ENCODE measurements at regions not wholly inside any gene's neighbourhood (a gene's known extent, or its start where the extent isn't known, plus 50 kb on each side); places are given as distances from the start of the nearest gene placed in this dataset.

- H3K36me3 Mint-ChIP-seq: peaks cover 0 to 4% of the 10 kb centered on the region in 2 donors
- H3K9me3 Mint-ChIP-seq: peaks cover 23% of the 10 kb centered on the region in 2 donors
- no peak for DNase-seq (ENCODE audit: low spot score in 2 of 2)
- no peak overlapping the region for H3K27ac Mint-ChIP-seq
- ATAC-seq: no peak
Measured at GRCh38 chr1:79859212-79859948, 852.9 kb upstream of the ADGRL4 start.

- H3K9me3 Mint-ChIP-seq: peaks cover 5 to 6% of the 10 kb centered on the region in 2 donors
- H3K27ac Mint-ChIP-seq: no peak overlapping the region
- H3K36me3 Mint-ChIP-seq: no peaks in the 10 kb centered on the region
- DNase-seq (ENCODE audit: low spot score in 2 of 2): no peak
- no peak for ATAC-seq
Measured at GRCh38 chr1:79852004-79852403, 845.5 kb upstream of the ADGRL4 start.

DNA sequence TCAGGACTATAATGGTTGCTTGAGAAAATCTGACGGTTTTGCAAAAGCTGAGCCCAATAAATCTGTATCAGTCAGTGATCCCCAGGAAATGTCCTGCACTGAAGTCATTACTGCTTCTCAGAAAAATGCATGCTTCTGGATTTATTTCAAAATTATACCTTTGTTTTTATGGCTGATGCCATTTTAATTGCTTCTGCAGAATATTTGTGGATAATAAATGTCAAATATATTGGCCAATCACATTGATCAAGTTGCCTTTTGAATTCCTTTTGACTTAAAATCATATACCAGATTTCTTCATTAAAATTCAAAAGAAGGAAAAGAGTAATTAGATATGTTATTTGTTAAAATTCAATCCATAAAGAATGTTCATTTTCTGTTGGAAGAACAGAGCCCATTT lies 842.9 kb upstream of the ADGRL4 start:
- DNase-seq (ENCODE audit: low spot score in 2 of 2) (no peak), ATAC-seq (no peak)
- Mint-ChIP-seq H3K9me3 (peaks cover 0 to 2% of the 10 kb centered on the region in 2 donors), H3K27ac (no peak overlapping the region), H3K36me3 (no peaks in the 10 kb centered on the region)

- Mint-ChIP-seq H3K9me3 (no peaks in the 10 kb centered on the region), H3K36me3 (no peaks in the 10 kb centered on the region), H3K27ac (no peak overlapping the region)
- no peak for DNase-seq (ENCODE audit: low spot score in 2 of 2)
- no peak for ATAC-seq
Measured at GRCh38 chr1:79848316-79848715, 841.8 kb upstream of the ADGRL4 start.

GRCh38 chr1:79847700-79848099 lies 841.2 kb upstream of the ADGRL4 start:
- DNase-seq (ENCODE audit: low spot score in 2 of 2) (no peak), ATAC-seq (no peak)
- Mint-ChIP-seq H3K27ac (no peak overlapping the region), H3K36me3 (no peaks in the 10 kb centered on the region), H3K9me3 (no peaks in the 10 kb centered on the region)

DNA sequence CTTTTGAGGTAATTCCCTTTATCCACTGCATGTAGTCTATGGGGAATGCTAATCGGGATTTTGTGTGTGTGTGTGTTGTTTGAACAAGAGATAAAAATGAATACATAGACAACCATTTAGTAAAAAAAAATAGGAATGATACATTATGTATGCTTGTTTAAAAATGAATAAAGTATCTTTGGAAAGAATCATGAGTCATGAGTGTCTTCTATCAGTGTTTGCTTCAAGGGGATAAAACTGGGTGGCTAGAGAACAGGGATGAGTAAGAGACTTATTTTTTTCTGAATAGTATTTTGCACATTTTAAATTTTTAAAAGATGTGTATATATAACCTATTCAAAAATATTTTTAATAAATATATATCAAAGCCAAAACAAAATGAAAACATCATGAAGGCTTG lies 839.4 kb upstream of the ADGRL4 start:
- no peak for ATAC-seq
- DNase-seq (ENCODE audit: low spot score in 2 of 2): no peak
- H3K27ac Mint-ChIP-seq: no peak overlapping the region
- no peaks in the 10 kb centered on the region for H3K9me3 Mint-ChIP-seq
- H3K36me3 Mint-ChIP-seq: no peaks in the 10 kb centered on the region

DNA sequence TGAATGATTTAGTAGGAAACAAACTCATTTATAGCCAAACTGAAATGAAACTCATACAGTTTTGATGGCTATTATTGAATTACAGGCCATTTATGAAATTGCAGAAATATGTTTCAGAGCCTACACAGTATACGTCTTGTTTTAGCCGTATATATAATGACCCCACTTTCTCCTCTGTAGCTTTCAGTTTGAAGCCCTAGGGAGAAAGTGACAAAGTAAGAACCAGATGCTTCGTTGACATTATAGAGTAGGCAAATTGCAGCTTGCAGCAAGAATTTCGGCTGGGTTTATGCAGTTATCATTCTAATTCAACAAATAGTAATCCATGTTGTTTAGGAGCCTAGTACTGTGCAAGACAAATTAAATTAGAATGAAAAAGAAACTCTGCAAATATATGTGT lies 836.3 kb upstream of the ADGRL4 start:
- no peak for ATAC-seq
- Mint-ChIP-seq H3K27ac (no peak overlapping the region), H3K9me3 (no peaks in the 10 kb centered on the region), H3K36me3 (no peaks in the 10 kb centered on the region)
- no peak for DNase-seq (ENCODE audit: low spot score in 2 of 2)

DNA sequence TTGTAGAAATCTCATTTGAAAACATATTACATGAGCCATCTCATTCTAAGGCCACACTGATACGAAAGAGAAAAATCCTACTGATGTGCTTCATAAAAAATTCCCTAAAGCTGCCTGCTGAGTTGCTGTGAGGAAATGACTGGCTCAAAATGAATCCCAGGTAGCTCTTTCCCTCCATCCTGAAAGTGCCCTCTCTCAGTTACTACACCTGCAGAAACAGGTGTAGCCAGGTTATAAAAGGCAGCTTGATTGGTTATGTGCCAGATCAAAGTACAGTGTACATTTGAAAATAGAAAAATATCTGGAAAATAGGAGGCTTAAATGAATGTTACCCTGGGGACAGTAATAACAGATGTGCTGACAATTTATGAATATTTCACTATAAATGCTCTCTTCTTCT lies 833.4 kb upstream of the ADGRL4 start:
- DNase-seq (ENCODE audit: low spot score in 2 of 2): no peak
- no peak for ATAC-seq
- Mint-ChIP-seq H3K36me3 (no peaks in the 10 kb centered on the region), H3K27ac (no peak overlapping the region), H3K9me3 (no peaks in the 10 kb centered on the region)

GRCh38 chr1:79827446-79827845 lies 820.9 kb upstream of the ADGRL4 start:
- H3K36me3 Mint-ChIP-seq: no peaks in the 10 kb centered on the region
- no peak for ATAC-seq
- DNase-seq (ENCODE audit: low spot score in 2 of 2): no peak
- no peak overlapping the region for H3K27ac Mint-ChIP-seq
- peaks cover 0 to 4% of the 10 kb centered on the region in 2 donors for H3K9me3 Mint-ChIP-seq

DNA sequence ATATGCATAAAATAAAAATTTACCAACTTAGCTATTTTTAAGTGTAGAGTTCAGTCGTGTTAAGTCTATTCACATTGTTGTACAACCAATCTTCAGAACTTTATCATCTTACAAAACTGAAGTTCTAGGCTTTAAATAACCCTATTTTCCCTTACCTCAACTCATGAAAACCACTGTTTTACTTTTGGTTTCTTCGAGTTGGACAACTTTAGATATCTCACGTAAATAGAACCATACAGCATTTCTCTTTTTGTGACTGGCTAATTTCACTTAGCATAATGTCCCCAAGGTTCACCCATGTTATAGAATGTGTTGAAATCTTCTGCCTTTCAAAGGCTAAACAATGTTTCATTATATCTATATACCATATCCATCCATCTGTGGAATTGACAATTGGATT lies 819.0 kb upstream of the ADGRL4 start:
- Mint-ChIP-seq H3K27ac (no peak overlapping the region), H3K9me3 (peaks cover 0 to 4% of the 10 kb centered on the region in 2 donors), H3K36me3 (no peaks in the 10 kb centered on the region)
- DNase-seq (ENCODE audit: low spot score in 2 of 2) (no peak), ATAC-seq (no peak)

GRCh38 chr1:79822053-79822452 lies 815.5 kb upstream of the ADGRL4 start:
- H3K36me3 Mint-ChIP-seq: no peaks in the 10 kb centered on the region
- peaks cover 5 to 15% of the 10 kb centered on the region in 2 donors for H3K9me3 Mint-ChIP-seq

DNA sequence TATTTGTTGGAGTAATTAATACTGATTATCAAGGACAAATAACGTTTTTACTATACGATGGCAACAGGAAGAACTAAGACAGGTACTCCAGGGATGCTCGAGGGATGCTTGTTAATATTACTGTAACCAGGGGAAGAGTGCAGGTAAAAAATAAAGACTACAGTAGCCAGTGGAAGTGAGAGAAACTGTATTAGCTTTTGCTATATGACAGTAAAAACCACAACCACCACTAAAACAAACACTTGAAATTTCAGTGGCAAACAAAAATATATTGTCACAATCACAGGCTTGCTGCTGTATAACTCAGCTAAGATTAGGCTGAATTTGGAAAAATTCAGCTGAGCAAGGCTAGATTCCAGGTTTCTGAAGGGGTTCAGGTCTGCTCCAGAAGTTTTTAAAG lies 812.6 kb upstream of the ADGRL4 start:
- ATAC-seq (no peak), DNase-seq (ENCODE audit: low spot score in 2 of 2) (no peak)
- Mint-ChIP-seq H3K9me3 (peaks cover 8 to 18% of the 10 kb centered on the region in 2 donors), H3K36me3 (no peaks in the 10 kb centered on the region), H3K27ac (no peak overlapping the region)

More at GRCh38 chr1:79822053-79822452, 815.5 kb upstream of the ADGRL4 start:
- no peak for DNase-seq (ENCODE audit: low spot score in 2 of 2)
- ATAC-seq: no peak
- H3K27ac Mint-ChIP-seq: no peak overlapping the region

DNA sequence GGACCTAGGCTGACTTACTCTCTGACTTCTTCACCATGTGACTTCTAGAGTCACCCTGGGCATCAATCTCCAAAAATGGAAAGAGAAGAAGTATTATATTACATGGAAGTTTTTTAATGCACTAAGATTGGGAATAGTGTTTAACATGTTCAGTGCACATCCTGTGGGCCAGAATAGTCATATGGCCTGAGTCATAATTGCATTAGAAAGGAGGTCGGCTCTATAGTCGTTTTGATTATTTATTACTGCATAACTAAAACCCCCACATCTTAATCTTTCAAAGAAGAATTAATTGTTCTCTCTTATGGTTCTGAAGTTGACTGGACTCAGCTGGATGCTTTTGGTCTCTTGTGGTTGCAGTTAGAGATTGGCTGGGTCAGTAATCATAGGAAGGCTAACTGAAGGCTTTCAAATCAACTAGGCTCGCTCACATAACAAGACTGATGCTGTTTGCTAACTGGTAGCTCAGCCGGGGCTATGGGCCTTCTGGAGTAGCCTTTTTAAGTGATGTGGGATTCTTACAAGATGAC lies 810.6 kb upstream of the ADGRL4 start:
- H3K27ac Mint-ChIP-seq: no peak overlapping the region
- H3K9me3 Mint-ChIP-seq: peaks cover 8 to 14% of the 10 kb centered on the region in 2 donors
- no peak for ATAC-seq
- DNase-seq (ENCODE audit: low spot score in 2 of 2): no peak
- no peaks in the 10 kb centered on the region for H3K36me3 Mint-ChIP-seq

DNA sequence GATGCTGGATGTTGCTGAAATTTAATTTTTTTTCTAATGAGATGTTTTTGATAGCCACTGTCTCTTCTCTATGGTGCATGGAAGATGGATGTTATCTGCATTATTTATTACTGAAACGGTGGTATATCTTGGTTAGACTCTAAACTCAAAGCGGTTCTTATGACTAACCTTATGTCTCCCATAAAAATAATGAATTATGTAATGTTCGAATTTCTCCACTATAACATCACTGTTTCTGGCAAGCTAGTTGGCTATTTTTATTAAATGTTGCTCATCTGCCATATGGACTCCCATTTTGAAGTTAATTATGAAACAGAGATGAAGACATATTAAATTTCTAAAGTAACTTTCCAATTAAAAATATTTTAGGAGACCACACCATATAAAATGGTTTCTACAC lies 808.6 kb upstream of the ADGRL4 start:
- Mint-ChIP-seq H3K27ac (no peak overlapping the region), H3K9me3 (peaks cover 11 to 17% of the 10 kb centered on the region in 2 donors), H3K36me3 (no peaks in the 10 kb centered on the region)
- ATAC-seq (no peak), DNase-seq (ENCODE audit: low spot score in 2 of 2) (no peak)

- H3K36me3 Mint-ChIP-seq: peaks cover 0 to 6% of the 10 kb centered on the region in 2 donors
- DNase-seq (ENCODE audit: low spot score in 2 of 2) (no peak), ATAC-seq (no peak)
- peaks cover 4 to 6% of the 10 kb centered on the region in 2 donors for H3K9me3 Mint-ChIP-seq
- no peak overlapping the region for H3K27ac Mint-ChIP-seq
Measured at GRCh38 chr1:79811173-79811572, 804.6 kb upstream of the ADGRL4 start.

- Mint-ChIP-seq H3K9me3 (peaks cover 4 to 6% of the 10 kb centered on the region in 2 donors), H3K27ac (no peak overlapping the region), H3K36me3 (peaks cover 0 to 6% of the 10 kb centered on the region in 2 donors)
- ATAC-seq: no peak
- no peak for DNase-seq (ENCODE audit: low spot score in 2 of 2)
Measured at GRCh38 chr1:79808816-79809475, 802.4 kb upstream of the ADGRL4 start.

GRCh38 chr1:79807816-79808215 lies 801.3 kb upstream of the ADGRL4 start:
- Mint-ChIP-seq H3K36me3 (peaks cover 0 to 6% of the 10 kb centered on the region in 2 donors), H3K27ac (no peak overlapping the region), H3K9me3 (peaks cover 6 to 7% of the 10 kb centered on the region in 2 donors)
- ATAC-seq (no peak), DNase-seq (ENCODE audit: low spot score in 2 of 2) (no peak)

DNA sequence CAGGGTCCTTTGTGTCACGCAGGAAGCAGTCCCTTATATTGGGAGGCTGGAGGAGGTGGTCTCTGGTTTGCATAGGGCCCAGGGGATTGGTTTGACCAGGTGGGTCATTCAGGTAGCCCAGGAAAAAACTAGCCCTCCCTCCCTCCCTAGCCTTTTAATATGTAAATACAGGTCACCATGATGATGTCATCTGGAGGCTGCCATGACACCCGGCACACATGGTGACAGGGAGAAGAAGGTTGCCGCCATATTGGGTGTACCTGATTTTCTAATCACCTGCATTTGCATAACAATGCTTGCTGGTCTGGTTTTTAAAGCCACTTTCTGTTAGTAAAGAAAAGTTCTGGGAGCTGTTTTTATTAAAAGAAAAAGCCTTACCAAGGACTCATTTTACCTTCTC lies 791.0 kb upstream of the ADGRL4 start:
- ATAC-seq (no peak), DNase-seq (ENCODE audit: low spot score in 2 of 2) (no peak)
- H3K27ac Mint-ChIP-seq: no peak overlapping the region
- H3K36me3 Mint-ChIP-seq: no peaks in the 10 kb centered on the region
- peaks cover 8 to 24% of the 10 kb centered on the region in 2 donors for H3K9me3 Mint-ChIP-seq

Measured in activated naive CD4-positive, alpha-beta T cell treated with anti-CD3 and anti-CD28 coated beads, Interleukin-2, amount 50 U/mL, for 72 hours (primary cell).